ENCODE measurements at regions not wholly inside any gene's neighbourhood (a gene's known extent, or its start where the extent isn't known, plus 50 kb on each side); places are given as distances from the start of the nearest gene placed in this dataset.
A peak's percentile ranks its signal among the peaks of the same experiment; 100 is the strongest.
"Not testable (repeated sequence)": the region's sequence is repeated elsewhere in the genome, so short reads cannot be mapped to it uniquely, and the experiment has no call there.

- DNase-seq = not testable (repeated sequence)
These were observed 53.4 kb upstream of the MED14 start for GRCh38 chrX:40788698-40789097.

- no peak for DNase-seq
These were observed 57.1 kb upstream of the MED14 start for GRCh38 chrX:40792433-40792832.

GRCh38 chrX:40794829-40795130 lies 59.4 kb upstream of the MED14 start:
- not testable (repeated sequence) for DNase-seq

GRCh38 chrX:40799745-40800144 lies 64.4 kb upstream of the MED14 start:
- peak; percentile 5 for DNase-seq

GRCh38 chrX:40805404-40805803 lies 70.1 kb upstream of the MED14 start:
- DNase-seq = no peak

GRCh38 chrX:40806513-40807220 lies 71.3 kb upstream of the MED14 start:
- DNase-seq = no peak

DNA sequence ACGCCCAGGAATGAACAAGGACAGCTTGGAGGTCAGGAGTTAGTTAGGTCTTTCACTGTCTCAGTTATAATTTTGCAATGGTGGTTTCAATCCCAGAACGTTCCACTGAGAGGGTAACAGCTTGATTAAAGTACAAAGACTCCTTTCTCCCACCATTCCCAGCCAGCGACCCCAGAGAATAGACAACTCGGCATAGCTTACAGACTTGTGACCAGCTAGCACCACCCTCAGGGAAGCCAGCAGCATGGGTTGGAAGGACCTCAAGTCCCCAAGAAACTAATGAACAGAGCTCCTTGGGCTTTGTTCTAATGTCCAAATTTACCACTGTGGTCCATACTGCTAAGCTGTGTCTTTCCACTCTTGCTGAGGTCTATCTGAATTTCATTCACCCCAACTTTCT lies 72.0 kb upstream of the MED14 start:
- DNase-seq = no peak

- no peak for DNase-seq
These were observed 72.9 kb upstream of the MED14 start for GRCh38 chrX:40808203-40808602.

DNA sequence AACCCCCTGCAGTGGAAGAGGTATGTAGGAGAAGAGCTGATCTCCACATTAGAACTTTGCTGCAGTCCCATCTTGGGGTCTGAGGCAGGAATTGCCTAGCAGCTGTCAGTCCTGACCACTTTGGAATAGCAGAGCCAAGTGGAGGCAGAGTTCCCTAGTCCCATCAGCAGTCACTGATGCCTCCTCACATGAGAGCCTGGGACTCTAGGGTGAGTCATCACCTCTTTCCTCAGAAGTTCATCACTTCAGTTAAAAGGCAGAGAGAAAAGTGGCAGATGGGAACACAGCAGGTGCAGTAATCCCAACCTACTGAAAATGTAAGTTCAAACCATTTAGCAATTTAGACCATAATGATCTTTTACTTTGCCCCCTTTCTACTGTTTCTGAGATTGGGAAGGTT lies 73.9 kb upstream of the MED14 start:
- no peak for DNase-seq

- not testable (repeated sequence) for DNase-seq
These were observed 79.7 kb upstream of the MED14 start for GRCh38 chrX:40815045-40815444.

- no peak for DNase-seq
These were observed 81.6 kb upstream of the MED14 start for GRCh38 chrX:40816906-40817305.

GRCh38 chrX:40818236-40818635 lies 82.9 kb upstream of the MED14 start:
- DNase-seq = no peak

DNA sequence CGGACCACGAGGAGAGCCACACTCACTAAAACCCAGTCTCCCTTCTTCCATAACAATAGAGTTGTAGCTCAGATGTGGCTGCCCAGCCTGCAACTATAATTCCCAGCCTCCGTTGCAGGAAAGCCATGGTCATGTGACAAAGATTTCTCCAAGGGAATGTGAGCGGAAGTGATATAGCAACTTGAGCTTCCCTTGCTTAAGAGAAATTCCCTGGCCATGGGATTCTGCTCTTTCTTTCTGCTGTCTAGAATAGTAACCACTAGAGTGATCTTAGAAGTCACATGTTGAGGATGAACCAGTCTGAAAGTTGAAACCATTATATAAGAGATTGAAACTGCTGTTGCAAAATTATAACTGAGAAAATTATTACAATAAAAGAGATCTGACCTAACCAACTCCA lies 86.4 kb upstream of the MED14 start:
- DNase-seq = no peak

GRCh38 chrX:40827331-40827730 lies 92.0 kb upstream of the MED14 start:
- DNase-seq = no peak

DNA sequence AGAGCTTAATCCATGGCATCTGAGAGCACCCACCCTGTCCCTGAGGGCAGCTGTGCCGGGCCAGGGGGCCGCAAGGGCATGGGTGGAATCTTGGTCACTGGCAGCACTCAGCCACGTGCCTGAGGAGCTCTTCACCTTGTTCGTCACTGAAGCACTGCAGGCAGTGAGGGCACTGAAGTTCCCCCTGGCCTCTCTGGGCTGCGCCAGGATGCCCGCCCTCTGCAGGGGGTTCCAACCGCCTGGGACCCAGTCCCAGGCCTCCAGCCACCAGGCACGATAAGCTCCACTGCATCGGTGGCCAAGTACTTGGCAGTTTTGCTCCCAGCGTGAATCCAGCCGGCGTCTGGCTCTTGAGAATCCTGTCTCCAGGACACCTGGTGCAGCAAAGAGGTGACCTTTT lies 96.4 kb upstream of the MED14 start:
- no peak for DNase-seq

DNA sequence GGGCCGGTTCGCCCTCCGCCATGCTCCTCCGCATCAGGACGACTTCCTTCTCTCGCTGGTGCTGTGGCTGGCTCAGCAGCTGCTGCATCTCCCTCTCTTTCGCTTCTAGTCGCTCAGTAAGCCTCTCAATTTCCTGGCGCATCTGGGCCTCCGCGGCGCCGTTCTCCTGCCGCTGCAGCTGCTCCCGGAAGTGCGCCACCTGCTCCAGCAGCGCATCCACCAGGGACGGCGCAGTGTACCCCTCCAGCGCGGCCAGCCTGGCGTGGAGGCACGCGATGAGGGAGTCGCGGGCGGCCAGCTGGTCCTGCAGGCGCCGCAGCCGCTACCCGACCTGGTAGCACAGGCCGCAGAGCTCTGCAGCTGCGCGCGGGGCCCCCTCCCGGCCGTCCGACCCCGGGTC lies 97.4 kb upstream of the MED14 start:
- DNase-seq = no peak

DNA sequence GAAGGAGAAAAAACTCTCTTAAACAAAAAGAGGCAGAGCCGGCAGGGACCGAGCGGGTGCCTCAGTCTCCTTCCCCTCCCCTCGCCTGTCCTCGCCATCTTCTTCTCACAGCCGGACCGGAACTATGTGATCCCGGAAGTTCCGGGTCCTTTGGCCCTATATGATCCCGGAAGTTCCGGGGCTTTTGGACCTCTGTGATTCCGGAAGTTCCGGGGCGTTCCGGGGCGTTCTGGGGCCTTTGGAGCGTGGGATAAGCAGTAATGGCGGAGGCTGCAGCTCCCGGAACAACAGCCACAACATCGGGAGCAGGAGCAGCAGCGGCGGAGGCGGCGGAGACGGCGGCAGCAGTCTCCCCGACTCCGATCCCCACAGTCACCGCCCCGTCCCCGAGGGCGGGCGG lies 98.9 kb upstream of the MED14 start:
- no peak for DNase-seq

- DNase-seq = no peak
These were observed 100.2 kb upstream of the MED14 start for GRCh38 chrX:40835526-40835925.

GRCh38 chrX:40843643-40844042 lies 108.3 kb upstream of the MED14 start:
- DNase-seq = no peak

DNA sequence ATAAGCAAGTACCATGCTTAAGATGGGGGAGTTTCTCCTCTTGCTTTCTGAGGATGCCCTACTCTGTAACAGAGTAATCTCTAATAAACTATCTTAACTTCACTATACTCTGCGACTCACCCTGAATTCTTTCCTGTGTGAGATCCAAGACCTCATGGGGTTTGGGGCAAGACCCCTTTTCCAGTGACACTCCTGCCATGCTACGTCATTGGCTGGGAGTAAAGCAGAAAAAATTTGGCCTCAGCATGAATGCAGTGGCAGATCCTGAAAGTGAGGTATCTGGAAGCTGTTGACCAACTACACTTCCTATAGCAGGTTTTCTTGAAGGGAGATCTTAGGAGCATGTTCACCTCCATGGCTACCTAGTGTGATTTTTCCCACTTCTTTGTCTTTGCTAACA lies 109.1 kb upstream of the MED14 start:
- DNase-seq = no peak

GRCh38 chrX:40845331-40845911 lies 110.1 kb upstream of the MED14 start:
- DNase-seq = no peak

DNA sequence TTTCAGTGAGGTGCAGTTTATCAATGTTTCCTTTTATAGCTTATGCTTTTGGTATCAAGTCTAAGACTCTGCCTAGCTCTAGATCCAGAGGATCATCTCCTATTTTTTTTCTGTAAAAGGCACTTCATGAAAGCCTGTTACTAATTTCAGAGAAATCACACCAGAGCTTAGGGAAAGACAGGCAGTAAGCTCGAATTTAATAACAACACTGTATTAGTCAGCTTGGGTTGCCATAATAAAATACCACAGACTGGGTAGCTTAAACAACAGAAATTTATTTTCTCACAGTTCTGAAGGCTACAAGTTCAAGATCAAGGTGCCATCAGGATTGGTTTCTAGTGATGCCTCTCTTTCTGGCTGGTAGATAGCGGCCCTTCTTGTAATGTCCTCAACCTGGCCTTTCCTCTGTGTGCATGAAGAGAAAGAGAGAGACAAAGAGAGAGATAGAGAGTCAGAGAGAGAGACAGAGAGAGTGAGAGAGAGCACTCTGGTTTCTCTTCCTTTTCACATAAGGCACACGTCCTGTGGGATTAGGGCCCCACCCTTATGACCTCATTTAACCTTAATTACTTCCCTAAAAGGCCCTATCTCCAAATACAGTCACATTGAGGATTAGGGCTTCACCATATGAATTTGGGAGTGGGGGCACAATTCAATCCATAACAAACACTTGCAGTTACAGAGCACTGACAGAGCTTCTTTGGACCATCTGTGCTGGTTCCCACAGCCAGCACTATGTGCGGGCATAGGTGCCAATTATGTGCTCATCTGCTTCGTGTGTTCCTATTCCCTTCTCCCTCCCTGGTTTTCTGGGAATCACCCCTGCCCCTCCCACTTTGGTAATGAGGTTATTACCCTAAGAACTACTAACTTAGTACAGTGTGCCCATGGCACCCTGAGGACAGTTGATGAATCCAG lies 114.8 kb upstream of the MED14 start:
- no peak for DNase-seq

DNA sequence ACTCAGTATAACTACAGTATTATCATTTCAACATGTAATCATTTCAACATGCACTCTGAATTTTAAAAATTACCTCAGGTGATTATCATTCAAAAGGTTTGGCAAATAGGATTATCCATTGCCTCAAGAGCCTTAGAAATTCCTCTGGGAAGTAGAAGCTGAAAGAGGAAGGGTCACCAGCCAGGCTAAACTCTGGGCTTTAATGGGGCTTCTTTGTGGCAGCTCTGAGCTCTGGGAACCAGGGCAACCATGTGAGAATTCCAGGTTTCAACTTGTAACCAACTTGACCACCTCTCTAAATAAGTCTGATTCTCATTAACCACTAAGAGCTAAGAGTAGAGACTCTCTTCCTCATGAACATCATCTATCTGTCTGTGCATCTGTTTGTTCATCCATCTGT lies 117.2 kb upstream of the MED14 start:
- no peak for DNase-seq

Measured in NCI-H1105 treated with DMSO at 0.1 percent for 48 hours (cell line).